HG02884 (cell line): ENCODE measurements at regions not wholly inside any gene's neighbourhood (a gene's known extent, or its start where the extent isn't known, plus 50 kb on each side); places are given as distances from the start of the nearest gene placed in this dataset.
"Not testable (repeated sequence)": the region's sequence is repeated elsewhere in the genome, so short reads cannot be mapped to it uniquely, and the experiment has no call there.

Experiments used
- ATAC-seq: cut with Tn5 transposase; IDR thresholded peaks from one replicate; pipeline ENCODE4 v1.9.1; 2021; ENCODE audit warnings: mild to moderate bottlenecking, moderate library complexity; ENCODE audit not compliant: unreplicated experiment

GRCh38 chr14:98189062-98189461 is 1082.9 kb downstream of the BCL11B start:
- no peak for ATAC-seq

- ATAC-seq, result no peak
Measured at GRCh38 chr14:98189511-98189910, 1082.5 kb downstream of the BCL11B start.

- ATAC-seq, result no peak
Measured at GRCh38 chr14:98189944-98190343, 1082.1 kb downstream of the BCL11B start.

- no peak for ATAC-seq
Measured at GRCh38 chr14:98192946-98193345, 1079.1 kb downstream of the BCL11B start.

GRCh38 chr14:98194821-98195220 is 1077.2 kb downstream of the BCL11B start:
- ATAC-seq, result no peak

- no peak for ATAC-seq
Measured at GRCh38 chr14:98195256-98195655, 1076.7 kb downstream of the BCL11B start.

- no peak for ATAC-seq
Measured at GRCh38 chr14:98197933-98198332, 1074.1 kb downstream of the BCL11B start.

- no peak for ATAC-seq
Measured at GRCh38 chr14:98198385-98198784, 1073.6 kb downstream of the BCL11B start.

GRCh38 chr14:98200601-98201000 is 1071.4 kb downstream of the BCL11B start:
- ATAC-seq, result no peak

- no peak for ATAC-seq
Measured at GRCh38 chr14:98203421-98203820, 1068.6 kb downstream of the BCL11B start.

- no peak for ATAC-seq
Measured at GRCh38 chr14:98204139-98204538, 1067.9 kb downstream of the BCL11B start.

GRCh38 chr14:98207415-98207814 is 1064.6 kb downstream of the BCL11B start:
- ATAC-seq, result no peak

GRCh38 chr14:98208211-98208611 is 1063.8 kb downstream of the BCL11B start:
- ATAC-seq, result no peak

GRCh38 chr14:98208943-98209342 is 1063.1 kb downstream of the BCL11B start:
- ATAC-seq, result no peak

- no peak for ATAC-seq
Measured at GRCh38 chr14:98210045-98210672, 1061.8 kb downstream of the BCL11B start.

GRCh38 chr14:98217530-98217929 is 1054.5 kb downstream of the BCL11B start:
- no peak for ATAC-seq

- ATAC-seq, result no peak
Measured at GRCh38 chr14:98218218-98218617, 1053.8 kb downstream of the BCL11B start.

GRCh38 chr14:98219638-98220037 is 1052.4 kb downstream of the BCL11B start:
- ATAC-seq, result no peak

- no peak for ATAC-seq
Measured at GRCh38 chr14:98223106-98223505, 1048.9 kb downstream of the BCL11B start.

- ATAC-seq, result not testable (repeated sequence)
Measured at GRCh38 chr14:98223710-98224109, 1048.3 kb downstream of the BCL11B start.

- no peak for ATAC-seq
Measured at GRCh38 chr14:98226411-98226810, 1045.6 kb downstream of the BCL11B start.

GRCh38 chr14:98227000-98227726 is 1044.8 kb downstream of the BCL11B start:
- ATAC-seq, result no peak

GRCh38 chr14:98227727-98228111 is 1044.3 kb downstream of the BCL11B start:
- no peak for ATAC-seq
